Urinary bladder (tissue), 3 donors: ENCODE measurements at regions not wholly inside any gene's neighbourhood (a gene's known extent, or its start where the extent isn't known, plus 50 kb on each side); places are given as distances from the start of the nearest gene placed in this dataset.

Experiments used
- DNase-seq: peaks from one replicate; pipeline ENCODE4 v3.0.0-alpha.2; 2015; ENCODE audit errors: extremely low spot score
- H3K27ac ChIP-seq: one replicate; pipeline ENCODE4 v1.5.1; 2013; ENCODE audit warnings: low read depth, mild to moderate bottlenecking, moderate library complexity
- H3K36me3 ChIP-seq: one replicate; pipeline ENCODE4 v1.6.1; 2013; ENCODE audit warnings: mild to moderate bottlenecking, moderate library complexity; ENCODE audit not compliant: insufficient read depth
- H3K4me1 ChIP-seq: one replicate; pipeline ENCODE4 v1.6.1; 2013; ENCODE audit warnings: mild to moderate bottlenecking, moderate library complexity; ENCODE audit not compliant: insufficient read depth
- H3K4me3 ChIP-seq: one replicate; pipeline ENCODE4 v1.5.1; 2013; ENCODE audit warnings: low read depth, low read length
- WGBS: extraction: QIAGEN DNeasy Blood & Tissue Kit; methylation state at CpG from one replicate; pipeline ENCODE4 v1.1.7; 2013; 5-methylcytosine and 5-hydroxymethylcytosine counted together
- donor health status: healthy with polysubstance abuse.
- donor health status: healthy.

GRCh38 chr2:49480520-49480919, 326.2 kb upstream of the FSHR start:
- Histone ChIP-seq H3K4me3 (no peak overlapping the region), H3K36me3 (no peaks in the 10 kb centered on the region), H3K4me1 (no peaks in the 10 kb centered on the region), H3K27ac (no peak overlapping the region)
- 88% methylated on average over 1 of the region's 1 CpG for WGBS
- DNase-seq, result no peak

GRCh38 chr2:49465157-49465831, 311.0 kb upstream of the FSHR start:
- H3K36me3 ChIP-seq, result no peaks in the 10 kb centered on the region
- WGBS, result 92% methylated on average over 1 of the region's 1 CpG
- H3K4me3 ChIP-seq, result no peak overlapping the region
- DNase-seq, result no peak
- no peak overlapping the region for H3K27ac ChIP-seq
- H3K4me1 ChIP-seq, result no peaks in the 10 kb centered on the region

DNA sequence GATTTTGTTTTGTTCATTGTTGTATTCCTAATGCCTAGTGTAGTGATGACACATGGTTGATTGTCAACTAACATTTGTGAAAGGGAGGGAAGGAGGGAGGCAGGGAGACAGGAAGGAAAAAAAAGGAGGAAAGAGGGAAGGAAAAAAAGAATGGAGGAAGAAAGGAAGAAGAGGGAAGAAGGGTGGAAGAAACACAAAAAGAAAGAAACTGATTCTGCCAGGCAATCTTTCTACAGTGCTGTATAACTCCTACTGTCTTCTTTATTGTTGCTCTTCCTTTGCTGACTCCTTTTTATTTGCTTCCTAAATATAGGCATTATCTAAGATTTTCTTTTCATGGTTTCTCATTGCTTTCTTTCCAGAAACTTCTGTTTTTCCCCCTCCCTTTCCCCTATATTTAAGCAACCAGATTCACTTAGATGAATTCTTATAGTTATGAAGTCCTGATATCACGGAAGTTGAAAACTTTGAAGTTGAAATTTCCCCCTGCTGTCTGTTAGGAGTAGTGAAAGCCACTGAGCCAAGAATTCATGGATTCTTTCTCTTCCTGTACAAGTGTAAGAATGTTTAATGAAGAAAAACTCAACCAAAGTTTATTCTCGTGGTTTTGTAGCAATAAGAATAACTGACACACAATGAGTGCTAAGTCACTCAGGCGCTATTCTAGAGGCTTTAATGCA, 305.1 kb upstream of the FSHR start:
- no peak for DNase-seq
- Histone ChIP-seq H3K36me3 (no peaks in the 10 kb centered on the region), H3K27ac (no peak overlapping the region), H3K4me3 (no peak overlapping the region), H3K4me1 (no peaks in the 10 kb centered on the region)
- WGBS, result 82% methylated on average over 3 of the region's 3 CpGs

DNA sequence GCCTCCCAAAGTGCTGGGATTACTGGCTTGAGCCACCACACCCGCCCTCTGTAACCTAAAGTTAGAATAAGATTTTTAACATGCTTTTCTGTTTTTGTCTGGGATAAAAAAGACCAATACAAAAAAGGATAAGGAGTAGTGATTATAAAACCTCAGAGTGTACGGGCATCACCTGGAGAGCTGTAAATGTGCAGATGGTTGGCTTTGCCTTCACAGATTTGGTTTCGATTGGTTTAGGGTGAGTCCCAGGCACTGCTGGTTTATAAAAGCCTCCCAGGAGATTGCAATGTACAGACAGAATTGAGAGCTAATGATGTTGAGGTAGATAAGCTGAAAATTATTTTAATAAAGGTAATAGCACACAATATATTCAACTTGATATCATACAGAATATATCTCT, 289.7 kb upstream of the FSHR start:
- Histone ChIP-seq H3K4me3 (no peak overlapping the region), H3K27ac (no peak overlapping the region), H3K4me1 (no peaks in the 10 kb centered on the region), H3K36me3 (no peaks in the 10 kb centered on the region)
- 82% methylated on average over 3 of the region's 3 CpGs for WGBS
- DNase-seq, result no peak

DNA sequence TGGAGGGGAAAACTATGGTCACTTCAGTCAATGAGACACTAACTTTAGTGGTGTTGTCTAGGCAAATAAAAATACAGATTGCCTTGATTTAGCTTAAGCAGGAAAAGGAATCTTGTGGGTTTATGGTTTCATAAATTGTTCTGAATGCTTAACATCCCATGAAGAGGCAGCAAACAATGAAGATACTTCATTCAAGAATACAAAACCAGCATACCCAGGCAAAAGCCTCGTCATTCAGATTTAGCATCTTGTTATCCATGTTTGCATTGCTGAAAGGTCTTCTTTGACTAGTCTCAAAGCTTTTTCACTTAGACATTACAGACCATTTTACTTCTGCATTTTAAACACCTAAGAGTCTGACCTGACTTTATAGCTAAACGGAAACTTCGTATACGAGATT, 272.7 kb upstream of the FSHR start:
- Histone ChIP-seq H3K27ac (no peak overlapping the region), H3K36me3 (no peaks in the 10 kb centered on the region), H3K4me3 (no peak overlapping the region), H3K4me1 (no peaks in the 10 kb centered on the region)
- 52% methylated on average over 4 of the region's 4 CpGs for WGBS
- DNase-seq, result no peak

DNA sequence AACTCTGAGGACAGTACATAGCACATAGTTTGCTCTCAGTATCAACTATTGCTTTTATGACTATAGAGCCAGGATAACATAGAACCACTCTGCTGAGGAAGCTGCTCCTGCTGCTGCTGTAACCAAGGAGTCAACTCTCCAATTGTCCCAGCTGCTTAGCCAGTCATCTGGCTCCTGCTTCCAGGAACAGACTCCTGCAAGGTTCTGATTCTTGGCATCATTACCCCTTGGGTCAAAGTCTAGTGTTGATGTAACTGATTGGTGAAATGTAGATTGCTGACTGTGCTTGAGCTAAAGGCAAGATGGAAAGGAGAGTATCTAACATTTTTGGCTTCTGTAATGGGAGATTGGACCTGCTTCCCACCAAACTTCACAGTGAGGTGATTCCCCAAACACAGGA, 261.9 kb upstream of the FSHR start:
- Histone ChIP-seq H3K4me1 (no peaks in the 10 kb centered on the region), H3K4me3 (no peak overlapping the region), H3K36me3 (no peaks in the 10 kb centered on the region), H3K27ac (no peak overlapping the region)
- DNase-seq, result no peak

DNA sequence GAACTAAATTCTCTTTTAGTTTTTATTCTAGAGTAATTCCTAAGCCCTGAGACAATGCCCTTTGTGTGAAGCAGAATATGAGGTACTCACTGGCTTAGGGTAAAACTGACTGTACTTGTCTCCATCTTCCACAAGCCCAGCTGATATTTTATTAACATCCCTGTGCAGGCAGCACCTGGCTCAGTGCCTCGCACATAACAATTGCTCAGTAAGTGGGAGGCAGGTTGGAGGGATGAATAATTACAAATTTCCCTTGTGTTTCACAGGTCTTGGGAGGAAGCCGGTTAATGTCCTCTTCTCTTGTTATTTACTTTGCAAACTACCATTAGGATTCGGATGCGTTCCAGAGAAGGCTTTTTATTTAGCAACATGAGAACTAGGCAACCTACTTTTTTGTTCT, 249.8 kb upstream of the FSHR start:
- WGBS, result 58% methylated on average over 4 of the region's 4 CpGs
- no peak overlapping the region for H3K27ac ChIP-seq
- H3K4me3 ChIP-seq, result no peak overlapping the region
- no peaks in the 10 kb centered on the region for H3K4me1 ChIP-seq
- DNase-seq, result no peak
- no peaks in the 10 kb centered on the region for H3K36me3 ChIP-seq

DNA sequence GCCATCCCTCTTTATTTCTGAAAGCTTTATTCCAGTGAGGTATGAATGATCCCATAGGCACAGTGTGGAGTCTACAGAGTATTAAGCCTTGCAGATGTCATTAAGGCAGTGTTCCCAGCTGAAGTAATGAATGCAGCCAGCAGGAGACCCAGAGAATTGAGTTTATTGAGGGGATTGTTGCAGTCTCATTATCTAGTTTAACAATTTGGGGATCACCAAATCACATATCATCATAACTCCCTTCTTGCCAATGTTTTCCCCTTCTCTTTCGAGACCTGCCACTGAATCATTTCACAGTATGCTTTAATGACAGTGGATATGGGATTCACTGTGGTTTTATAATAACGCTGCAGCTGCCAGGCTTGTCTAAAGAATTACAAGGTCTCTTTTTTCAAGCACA, 249.3 kb upstream of the FSHR start:
- 49% methylated on average over 2 of the region's 2 CpGs for WGBS
- DNase-seq, result no peak
- Histone ChIP-seq H3K36me3 (no peaks in the 10 kb centered on the region), H3K4me3 (no peak overlapping the region), H3K4me1 (no peaks in the 10 kb centered on the region), H3K27ac (no peak overlapping the region)

DNA sequence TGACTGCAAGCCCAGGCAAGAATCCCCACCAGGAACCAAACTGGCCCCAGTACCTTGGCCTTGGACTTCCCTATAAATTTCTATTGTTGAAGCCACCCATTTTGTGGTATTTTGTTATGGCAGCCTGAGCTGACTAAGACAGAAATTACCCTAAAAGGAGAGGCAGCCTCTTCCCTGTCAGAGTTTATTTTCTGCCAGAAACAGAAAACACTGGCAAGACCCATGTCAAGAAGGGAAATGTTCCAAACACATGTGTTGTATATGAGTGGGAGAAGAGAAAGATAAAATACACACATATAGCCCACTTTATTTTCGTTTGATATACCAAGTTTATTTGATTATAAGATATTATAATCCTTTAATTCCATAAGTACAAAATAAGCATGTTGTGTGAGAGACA, 225.1 kb upstream of the FSHR start:
- 47% methylated on average over 1 of the region's 1 CpG for WGBS
- no peaks in the 10 kb centered on the region for H3K36me3 ChIP-seq
- no peak for DNase-seq
- no peaks in the 10 kb centered on the region for H3K4me1 ChIP-seq
- H3K27ac ChIP-seq, result no peak overlapping the region
- no peak overlapping the region for H3K4me3 ChIP-seq

GRCh38 chr2:49371128-49371701, 216.9 kb upstream of the FSHR start:
- H3K4me3 ChIP-seq, result no peak overlapping the region
- DNase-seq, result no peak
- H3K36me3 ChIP-seq, result no peaks in the 10 kb centered on the region
- no peak overlapping the region for H3K27ac ChIP-seq
- no peaks in the 10 kb centered on the region for H3K4me1 ChIP-seq

DNA sequence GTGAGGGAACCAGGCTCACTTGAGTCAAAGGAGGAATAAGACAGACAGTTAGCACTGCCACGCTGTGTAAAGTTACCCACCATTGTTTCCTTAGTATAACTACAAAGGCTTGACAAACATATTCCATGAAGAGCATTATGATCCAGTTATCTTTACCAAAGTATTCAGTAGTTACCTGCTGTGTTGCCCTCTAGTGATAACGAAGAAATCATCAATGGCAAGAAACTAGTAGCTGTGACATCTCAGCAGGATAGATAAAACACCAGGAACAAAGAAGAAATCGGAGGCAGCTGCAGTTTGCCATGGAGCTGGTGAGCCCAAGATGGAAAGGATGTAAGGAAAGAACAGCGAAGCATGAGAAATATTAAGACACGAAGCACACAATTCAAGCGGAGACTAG, 215.3 kb upstream of the FSHR start:
- no peak overlapping the region for H3K27ac ChIP-seq
- no peak for DNase-seq
- H3K36me3 ChIP-seq, result no peaks in the 10 kb centered on the region
- H3K4me1 ChIP-seq, result no peaks in the 10 kb centered on the region
- no peak overlapping the region for H3K4me3 ChIP-seq
- 83% methylated on average over 6 of the region's 6 CpGs for WGBS

DNA sequence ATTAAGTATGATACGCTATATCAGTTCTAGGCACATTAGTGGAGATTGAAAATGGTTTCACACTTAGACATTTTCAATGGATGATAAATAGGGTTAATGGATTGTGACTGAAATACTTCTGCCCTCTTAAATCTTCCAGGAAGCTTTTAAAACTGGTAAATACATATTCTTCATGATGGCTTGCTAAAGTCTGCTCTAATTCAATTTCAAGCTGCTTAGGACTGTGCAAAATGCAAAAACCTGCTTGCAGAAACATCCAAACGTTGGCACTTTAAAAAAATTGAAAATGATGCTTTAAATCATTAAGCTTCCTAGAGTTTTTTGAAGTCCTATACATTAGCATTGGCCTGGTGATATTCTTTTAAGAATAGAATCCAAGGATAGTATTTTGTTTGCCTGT, 214.8 kb upstream of the FSHR start:
- Histone ChIP-seq H3K4me1 (no peaks in the 10 kb centered on the region), H3K27ac (no peak overlapping the region), H3K36me3 (no peaks in the 10 kb centered on the region), H3K4me3 (no peak overlapping the region)
- no peak for DNase-seq
- WGBS, result 69% methylated on average over 2 of the region's 2 CpGs

DNA sequence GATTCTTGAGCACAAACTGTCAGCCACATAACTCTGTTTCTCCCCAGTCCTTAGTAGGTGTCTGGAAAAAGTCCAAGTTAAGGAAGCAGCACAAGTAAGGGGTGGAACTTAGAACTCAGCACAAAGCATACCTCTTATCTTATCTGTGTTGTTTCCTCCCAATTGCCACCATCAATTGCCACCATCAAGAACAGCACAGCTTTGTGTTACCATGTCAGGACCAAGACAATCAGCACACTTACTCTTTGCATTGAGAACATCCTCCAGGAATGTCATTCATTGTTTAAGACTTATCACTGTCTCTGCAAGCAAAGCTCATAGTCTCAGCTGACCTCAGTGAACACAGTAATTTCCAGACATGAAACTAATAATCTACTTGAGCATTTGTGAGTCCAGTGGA, 212.7 kb upstream of the FSHR start:
- no peak overlapping the region for H3K4me3 ChIP-seq
- H3K4me1 ChIP-seq, result no peaks in the 10 kb centered on the region
- DNase-seq, result no peak
- no peaks in the 10 kb centered on the region for H3K36me3 ChIP-seq
- H3K27ac ChIP-seq, result no peak overlapping the region

GRCh38 chr2:49360407-49360767, 206.1 kb upstream of the FSHR start:
- 60% methylated on average over 2 of the region's 2 CpGs for WGBS
- no peaks in the 10 kb centered on the region for H3K36me3 ChIP-seq
- DNase-seq, result no peak
- no peak overlapping the region for H3K27ac ChIP-seq
- H3K4me3 ChIP-seq, result no peak overlapping the region
- no peaks in the 10 kb centered on the region for H3K4me1 ChIP-seq
